GM23338 (cell line): ENCODE measurements at regions not wholly inside any gene's neighbourhood (a gene's known extent, or its start where the extent isn't known, plus 50 kb on each side); places are given as distances from the start of the nearest gene placed in this dataset.

Experiments
- ATAC-seq: fragments of 200-7000 bp; cut with Tn5 transposase; 3 replicates; pipeline ENCODE4 v1.9.1; 2020
- DNase-seq: peaks from one replicate; pipeline ENCODE4 v3.0.0-alpha.2; 2015; ENCODE audit warnings: low spot score
- H2AFZ ChIP-seq: fragments of 200-600 bp; sonication (generic); 2 replicates; pipeline ENCODE4 v1.8.0; 2016; ENCODE audit warnings: antibody characterized with exemption, mild to moderate bottlenecking, moderate library complexity
- H3F3A ChIP-seq: fragments of 200-600 bp; sonication (generic); replicated peaks from 2 replicates; pipeline ENCODE4 v1.8.0; 2017; ENCODE audit warnings: antibody characterized with exemption, mixed run types, low read depth
- H3K27ac ChIP-seq: fragments of 200-600 bp; sonication (generic); 2 replicates; pipeline ENCODE4 v1.6.1; 2016; ENCODE audit warnings: low read depth
- H3K27me3 ChIP-seq: fragments of 200-600 bp; sonication (generic); 2 replicates; pipeline ENCODE4 v1.8.0; 2016; ENCODE audit warnings: mild to moderate bottlenecking, mixed run types, moderate library complexity; ENCODE audit not compliant: insufficient read depth
- H3K36me3 ChIP-seq: fragments of 200-600 bp; sonication (generic); 2 replicates; pipeline ENCODE4 v1.8.0; 2016; ENCODE audit warnings: mild to moderate bottlenecking; ENCODE audit not compliant: insufficient read depth
- H3K4me1 ChIP-seq: fragments of 200-600 bp; sonication (generic); 2 replicates; pipeline ENCODE4 v1.8.0; 2016; ENCODE audit warnings: mild to moderate bottlenecking, moderate library complexity; ENCODE audit not compliant: insufficient read depth
- H3K4me2 ChIP-seq: fragments of 200-600 bp; sonication (generic); 2 replicates; pipeline ENCODE4 v1.7.1; 2017; ENCODE audit warnings: mixed run types
- H3K4me3 ChIP-seq: fragments of 200-600 bp; sonication (generic); 2 replicates; pipeline ENCODE4 v1.6.1; 2016; ENCODE audit warnings: mixed run types
- H3K79me2 ChIP-seq: fragments of 200-600 bp; sonication (generic); replicated peaks from 2 replicates; pipeline ENCODE4 v1.8.0; 2017; ENCODE audit warnings: mild to moderate bottlenecking; ENCODE audit not compliant: insufficient read depth
- H3K9me2 ChIP-seq: fragments of 200-600 bp; sonication (generic); 2 replicates; pipeline ENCODE4 v1.8.0; 2017; ENCODE audit not compliant: insufficient read depth
- H4K20me1 ChIP-seq: fragments of 200-600 bp; sonication (generic); replicated peaks from 2 replicates; pipeline ENCODE4 v1.8.0; 2017; ENCODE audit warnings: mild to moderate bottlenecking; ENCODE audit not compliant: insufficient read depth
- H3K27ac Mint-ChIP-seq: 2 replicates; pipeline ENCODE4 v1.8.0; 2020; ENCODE audit warnings: inconsistent platforms, mild to moderate bottlenecking, moderate library complexity, mixed read lengths
- H3K27me3 Mint-ChIP-seq: 3 replicates; pipeline ENCODE4 v1.8.0; 2022; ENCODE audit warnings: low read depth, mild to moderate bottlenecking, moderate library complexity, mixed read lengths, inconsistent platforms; ENCODE audit not compliant: insufficient read depth, poor library complexity
- H3K36me3 Mint-ChIP-seq: 3 replicates; pipeline ENCODE4 v1.8.0; 2021; ENCODE audit warnings: low read depth, mild to moderate bottlenecking, inconsistent platforms, moderate library complexity, mixed read lengths
- H3K4me1 Mint-ChIP-seq: 3 replicates; pipeline ENCODE4 v1.8.0; 2020; ENCODE audit warnings: mild to moderate bottlenecking, inconsistent platforms, mixed read lengths
- H3K4me3 Mint-ChIP-seq: 3 replicates; pipeline ENCODE4 v1.8.0; 2021; ENCODE audit warnings: moderate library complexity, mild to moderate bottlenecking, inconsistent platforms, mixed read lengths
- H3K9me3 Mint-ChIP-seq: 3 replicates; pipeline ENCODE4 v1.8.0; 2020; ENCODE audit warnings: moderate library complexity, mild to moderate bottlenecking, inconsistent platforms, mixed read lengths
- JUNB ChIP-seq: IDR thresholded peaks from one replicate; pipeline ENCODE4 v1.6.1; 2016; ENCODE audit warnings: antibody characterized with exemption; ENCODE audit not compliant: unreplicated experiment
- NANOG ChIP-seq: IDR thresholded peaks from 2 replicates; pipeline ENCODE4 v1.6.1; 2016; ENCODE audit warnings: antibody characterized with exemption, borderline replicate concordance
- POLR2AphosphoS5 ChIP-seq: IDR thresholded peaks from 2 replicates; pipeline ENCODE4 v1.6.1; 2016; ENCODE audit warnings: antibody characterized with exemption, low read depth
- ZNF114 ChIP-seq: fragments of 250-450 bp; sonication (Bioruptor Pico); IDR thresholded peaks from 2 replicates; pipeline ENCODE4 v1.5.0; 2020; ENCODE audit warnings: mild to moderate bottlenecking, moderate library complexity
- ZNF331 ChIP-seq: fragments of 250-450 bp; sonication (Bioruptor Pico); IDR thresholded peaks from 2 replicates; pipeline ENCODE4 v1.5.0; 2020; ENCODE audit warnings: low read depth, mild to moderate bottlenecking, moderate library complexity
- TF ChIP-seq, protein P1 (sequence below): fragments of 250-450 bp; sonication (Bioruptor Pico); IDR thresholded peaks from 2 replicates; pipeline ENCODE4 v1.5.0; 2020; ENCODE audit warnings: mild to moderate bottlenecking, moderate library complexity
- TF ChIP-seq, protein P2 (sequence below): IDR thresholded peaks from one replicate; pipeline ENCODE4 v1.6.1; 2018; ENCODE audit warnings: antibody characterized with exemption; ENCODE audit not compliant: unreplicated experiment

DNA sequence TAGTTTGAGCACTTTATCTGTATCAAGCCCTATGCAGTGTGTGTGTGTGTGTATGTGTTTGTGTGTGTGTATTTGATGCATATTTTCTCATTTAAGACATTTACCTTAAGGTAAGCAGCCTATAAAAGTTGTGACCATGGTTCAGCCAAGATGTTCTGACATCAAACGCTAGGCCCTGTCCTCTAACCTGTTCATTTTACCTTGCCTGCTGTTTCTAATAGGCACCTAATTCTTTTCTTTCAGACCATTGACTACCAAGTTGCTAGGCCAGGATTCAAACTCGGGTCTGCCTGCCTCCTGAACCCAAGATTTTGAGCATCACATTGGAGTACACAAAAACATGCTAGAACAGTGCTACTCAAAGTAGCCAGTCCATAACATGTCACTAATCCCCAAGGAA lies 274.5 kb downstream of the PLK2 start (continued):
- TF ChIP-seq, protein P1, sequence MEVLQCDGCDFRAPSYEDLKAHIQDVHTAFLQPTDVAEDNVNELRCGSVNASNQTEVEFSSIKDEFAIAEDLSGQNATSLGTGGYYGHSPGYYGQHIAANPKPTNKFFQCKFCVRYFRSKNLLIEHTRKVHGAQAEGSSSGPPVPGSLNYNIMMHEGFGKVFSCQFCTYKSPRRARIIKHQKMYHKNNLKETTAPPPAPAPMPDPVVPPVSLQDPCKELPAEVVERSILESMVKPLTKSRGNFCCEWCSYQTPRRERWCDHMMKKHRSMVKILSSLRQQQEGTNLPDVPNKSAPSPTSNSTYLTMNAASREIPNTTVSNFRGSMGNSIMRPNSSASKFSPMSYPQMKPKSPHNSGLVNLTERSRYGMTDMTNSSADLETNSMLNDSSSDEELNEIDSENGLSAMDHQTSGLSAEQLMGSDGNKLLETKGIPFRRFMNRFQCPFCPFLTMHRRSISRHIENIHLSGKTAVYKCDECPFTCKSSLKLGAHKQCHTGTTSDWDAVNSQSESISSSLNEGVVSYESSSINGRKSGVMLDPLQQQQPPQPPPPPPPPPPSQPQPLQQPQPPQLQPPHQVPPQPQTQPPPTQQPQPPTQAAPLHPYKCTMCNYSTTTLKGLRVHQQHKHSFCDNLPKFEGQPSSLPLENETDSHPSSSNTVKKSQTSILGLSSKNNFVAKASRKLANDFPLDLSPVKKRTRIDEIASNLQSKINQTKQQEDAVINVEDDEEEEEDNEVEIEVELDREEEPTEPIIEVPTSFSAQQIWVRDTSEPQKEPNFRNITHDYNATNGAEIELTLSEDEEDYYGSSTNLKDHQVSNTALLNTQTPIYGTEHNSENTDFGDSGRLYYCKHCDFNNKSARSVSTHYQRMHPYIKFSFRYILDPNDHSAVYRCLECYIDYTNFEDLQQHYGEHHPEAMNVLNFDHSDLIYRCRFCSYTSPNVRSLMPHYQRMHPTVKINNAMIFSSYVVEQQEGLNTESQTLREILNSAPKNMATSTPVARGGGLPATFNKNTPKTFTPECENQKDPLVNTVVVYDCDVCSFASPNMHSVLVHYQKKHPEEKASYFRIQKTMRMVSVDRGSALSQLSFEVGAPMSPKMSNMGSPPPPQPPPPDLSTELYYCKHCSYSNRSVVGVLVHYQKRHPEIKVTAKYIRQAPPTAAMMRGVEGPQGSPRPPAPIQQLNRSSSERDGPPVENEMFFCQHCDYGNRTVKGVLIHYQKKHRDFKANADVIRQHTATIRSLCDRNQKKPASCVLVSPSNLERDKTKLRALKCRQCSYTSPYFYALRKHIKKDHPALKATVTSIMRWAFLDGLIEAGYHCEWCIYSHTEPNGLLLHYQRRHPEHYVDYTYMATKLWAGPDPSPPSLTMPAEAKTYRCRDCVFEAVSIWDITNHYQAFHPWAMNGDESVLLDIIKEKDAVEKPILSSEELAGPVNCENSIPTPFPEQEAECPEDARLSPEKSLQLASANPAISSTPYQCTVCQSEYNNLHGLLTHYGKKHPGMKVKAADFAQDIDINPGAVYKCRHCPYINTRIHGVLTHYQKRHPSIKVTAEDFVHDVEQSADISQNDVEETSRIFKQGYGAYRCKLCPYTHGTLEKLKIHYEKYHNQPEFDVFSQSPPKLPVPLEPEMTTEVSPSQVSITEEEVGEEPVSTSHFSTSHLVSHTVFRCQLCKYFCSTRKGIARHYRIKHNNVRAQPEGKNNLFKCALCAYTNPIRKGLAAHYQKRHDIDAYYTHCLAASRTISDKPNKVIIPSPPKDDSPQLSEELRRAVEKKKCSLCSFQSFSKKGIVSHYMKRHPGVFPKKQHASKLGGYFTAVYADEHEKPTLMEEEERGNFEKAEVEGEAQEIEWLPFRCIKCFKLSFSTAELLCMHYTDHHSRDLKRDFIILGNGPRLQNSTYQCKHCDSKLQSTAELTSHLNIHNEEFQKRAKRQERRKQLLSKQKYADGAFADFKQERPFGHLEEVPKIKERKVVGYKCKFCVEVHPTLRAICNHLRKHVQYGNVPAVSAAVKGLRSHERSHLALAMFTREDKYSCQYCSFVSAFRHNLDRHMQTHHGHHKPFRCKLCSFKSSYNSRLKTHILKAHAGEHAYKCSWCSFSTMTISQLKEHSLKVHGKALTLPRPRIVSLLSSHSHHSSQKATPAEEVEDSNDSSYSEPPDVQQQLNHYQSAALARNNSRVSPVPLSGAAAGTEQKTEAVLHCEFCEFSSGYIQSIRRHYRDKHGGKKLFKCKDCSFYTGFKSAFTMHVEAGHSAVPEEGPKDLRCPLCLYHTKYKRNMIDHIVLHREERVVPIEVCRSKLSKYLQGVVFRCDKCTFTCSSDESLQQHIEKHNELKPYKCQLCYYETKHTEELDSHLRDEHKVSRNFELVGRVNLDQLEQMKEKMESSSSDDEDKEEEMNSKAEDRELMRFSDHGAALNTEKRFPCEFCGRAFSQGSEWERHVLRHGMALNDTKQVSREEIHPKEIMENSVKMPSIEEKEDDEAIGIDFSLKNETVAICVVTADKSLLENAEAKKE (CRISPR knock-in tag): no peak
- TF ChIP-seq ZNF114 (no peak), ZNF331 (CRISPR knock-in tag) (no peak), JUNB (no peak), POLR2AphosphoS5 (no peak)
- TF ChIP-seq, protein P2, sequence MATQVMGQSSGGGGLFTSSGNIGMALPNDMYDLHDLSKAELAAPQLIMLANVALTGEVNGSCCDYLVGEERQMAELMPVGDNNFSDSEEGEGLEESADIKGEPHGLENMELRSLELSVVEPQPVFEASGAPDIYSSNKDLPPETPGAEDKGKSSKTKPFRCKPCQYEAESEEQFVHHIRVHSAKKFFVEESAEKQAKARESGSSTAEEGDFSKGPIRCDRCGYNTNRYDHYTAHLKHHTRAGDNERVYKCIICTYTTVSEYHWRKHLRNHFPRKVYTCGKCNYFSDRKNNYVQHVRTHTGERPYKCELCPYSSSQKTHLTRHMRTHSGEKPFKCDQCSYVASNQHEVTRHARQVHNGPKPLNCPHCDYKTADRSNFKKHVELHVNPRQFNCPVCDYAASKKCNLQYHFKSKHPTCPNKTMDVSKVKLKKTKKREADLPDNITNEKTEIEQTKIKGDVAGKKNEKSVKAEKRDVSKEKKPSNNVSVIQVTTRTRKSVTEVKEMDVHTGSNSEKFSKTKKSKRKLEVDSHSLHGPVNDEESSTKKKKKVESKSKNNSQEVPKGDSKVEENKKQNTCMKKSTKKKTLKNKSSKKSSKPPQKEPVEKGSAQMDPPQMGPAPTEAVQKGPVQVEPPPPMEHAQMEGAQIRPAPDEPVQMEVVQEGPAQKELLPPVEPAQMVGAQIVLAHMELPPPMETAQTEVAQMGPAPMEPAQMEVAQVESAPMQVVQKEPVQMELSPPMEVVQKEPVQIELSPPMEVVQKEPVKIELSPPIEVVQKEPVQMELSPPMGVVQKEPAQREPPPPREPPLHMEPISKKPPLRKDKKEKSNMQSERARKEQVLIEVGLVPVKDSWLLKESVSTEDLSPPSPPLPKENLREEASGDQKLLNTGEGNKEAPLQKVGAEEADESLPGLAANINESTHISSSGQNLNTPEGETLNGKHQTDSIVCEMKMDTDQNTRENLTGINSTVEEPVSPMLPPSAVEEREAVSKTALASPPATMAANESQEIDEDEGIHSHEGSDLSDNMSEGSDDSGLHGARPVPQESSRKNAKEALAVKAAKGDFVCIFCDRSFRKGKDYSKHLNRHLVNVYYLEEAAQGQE: no peak

DNA sequence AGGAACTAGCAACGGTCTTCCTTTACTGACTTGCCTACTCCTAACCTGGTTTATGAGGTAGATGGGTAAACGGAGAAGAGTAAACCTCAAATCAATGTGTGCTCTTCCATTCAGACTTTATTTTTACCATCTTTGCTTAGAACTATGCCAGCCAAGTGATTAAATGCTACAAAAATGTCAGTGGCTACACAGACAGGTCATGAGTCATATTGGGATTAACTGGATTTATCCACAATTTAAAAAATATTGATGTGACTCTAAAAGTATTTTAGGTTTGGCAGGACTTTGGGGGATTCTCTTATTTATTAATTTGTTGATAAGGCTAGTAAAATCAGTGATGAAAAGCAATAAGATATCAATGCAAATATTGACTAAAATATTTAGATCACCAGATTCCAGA lies 275.0 kb downstream of the PLK2 start:
- Histone ChIP-seq H3K4me2 (no peak overlapping the region), H3K27me3 (no peaks in the 10 kb centered on the region), H3K79me2 (no peaks in the 10 kb centered on the region), H3F3A (no peaks in the 10 kb centered on the region), H3K9me2 (no peaks in the 10 kb centered on the region), H3K27ac (no peak overlapping the region), H3K36me3 (no peaks in the 10 kb centered on the region), H3K4me1 (no peaks in the 10 kb centered on the region), H4K20me1 (no peaks in the 10 kb centered on the region), H3K4me3 (no peak overlapping the region), H2AFZ (no peak overlapping the region)
- Mint-ChIP-seq H3K27me3 (no peaks in the 10 kb centered on the region), H3K36me3 (no peaks in the 10 kb centered on the region), H3K4me1 (peaks cover 7% of the 10 kb centered on the region; the same call in 2 of the 3 replicates), H3K27ac (no peak overlapping the region), H3K4me3 (no peak overlapping the region), H3K9me3 (no peaks in the 10 kb centered on the region)
- TF ChIP-seq POLR2AphosphoS5: no peak
- no peak for TF ChIP-seq NANOG
- DNase-seq (no peak), ATAC-seq (no peak)
